H1 (cell line): ENCODE measurements at regions not wholly inside any gene's neighbourhood (a gene's known extent, or its start where the extent isn't known, plus 50 kb on each side); places are given as distances from the start of the nearest gene placed in this dataset.

Source experiments
- CTCF ChIA-PET: fragments of 300-600 bp; sonication (Branson Sonifier 250); formaldehyde crosslinking; loops from one replicate; lab custom pipeline; 2021; ENCODE audit not compliant: partially characterized antibody; lab: Charles Lee
- POLR2A ChIA-PET: fragments of 300-600 bp; sonication (Branson Sonifier 250); formaldehyde crosslinking; loops from one replicate; lab custom pipeline; 2021; ENCODE audit warnings: inconsistent platforms; ENCODE audit not compliant: partially characterized antibody; lab: Charles Lee
- DNase-seq, 2 experiments: peaks; one replicate each; pipeline versions ENCODE4 v3.0.0 to v3.0.0-alpha.2; 2010 to 2022; ENCODE audit warnings: low spot score in 2 of 2, low read depth in 1 of 2, mixed read lengths in 1 of 2
- FAIRE-seq: peaks from 2 replicates; lab custom pipeline; 2011; peaks lifted over from hg19 to GRCh38; lab: Jason Lieb, UNC
- H2AFZ ChIP-seq: 2 replicates; pipeline ENCODE4 v1.8.1; 2012; ENCODE audit warnings: low read length, inconsistent platforms
- H2AK5ac ChIP-seq: 2 replicates; pipeline ENCODE4 v1.6.1; 2013; ENCODE audit warnings: low read depth, low read length
- H2BK120ac ChIP-seq: replicated peaks from 2 replicates; pipeline ENCODE3; 2013; ENCODE audit warnings: low read depth, low read length, inconsistent platforms
- H2BK12ac ChIP-seq: 2 replicates; pipeline ENCODE4 v1.6.1; 2013; ENCODE audit warnings: low read depth, low read length
- H2BK15ac ChIP-seq: 2 replicates; pipeline ENCODE4 v1.6.1; 2013; ENCODE audit warnings: low read length
- H2BK20ac ChIP-seq: 2 replicates; pipeline ENCODE4 v1.6.1; 2013; ENCODE audit warnings: low read length
- H2BK5ac ChIP-seq: 2 replicates; pipeline ENCODE4 v1.6.1; 2013; ENCODE audit warnings: low read depth, low read length
- H3K14ac ChIP-seq: 2 replicates; pipeline ENCODE4 v1.6.1; 2013; ENCODE audit warnings: inconsistent platforms; ENCODE audit not compliant: insufficient read length
- H3K18ac ChIP-seq: 2 replicates; pipeline ENCODE4 v1.6.1; 2013; ENCODE audit warnings: low read length; ENCODE audit errors: extremely low read depth
- H3K23ac ChIP-seq: 2 replicates; pipeline ENCODE4 v1.6.1; 2013; ENCODE audit warnings: inconsistent platforms; ENCODE audit not compliant: insufficient read length
- H3K23me2 ChIP-seq: 2 replicates; pipeline ENCODE4 v1.6.1; 2013; ENCODE audit warnings: low read depth, low read length
- H3K27ac ChIP-seq: 2 replicates; pipeline ENCODE4 v1.6.1; 2011; ENCODE audit warnings: low read depth, low read length, inconsistent platforms
- H3K27me3 ChIP-seq, 4 experiments: replicated peaks in 1 of 4; 1 replicate in 1 of 4; 2 replicates in 3 of 4; pipeline versions ENCODE4 v1.6.1 to v1.8.1; 2011 to 2013; ENCODE audit warnings: low read length in 3 of 4, mild to moderate bottlenecking in 3 of 4, inconsistent platforms in 2 of 4, mixed read lengths in 2 of 4, moderate library complexity in 1 of 4; ENCODE audit not compliant: control insufficient read depth in 3 of 4, insufficient read depth in 3 of 4; ENCODE audit errors: extremely low read depth in 1 of 4
- H3K36me3 ChIP-seq, 4 experiments: 2 replicates each; pipeline versions ENCODE4 v1.6.1 to v1.8.1; 2011 to 2013; ENCODE audit warnings: mild to moderate bottlenecking in 4 of 4, low read length in 3 of 4, moderate library complexity in 2 of 4, control low read depth in 1 of 4, inconsistent platforms in 1 of 4; ENCODE audit not compliant: insufficient read depth in 4 of 4, control insufficient read depth in 2 of 4
- H3K4ac ChIP-seq: replicated peaks from 2 replicates; pipeline ENCODE3; 2013; ENCODE audit warnings: low read length, low read depth, mixed read lengths, inconsistent platforms; ENCODE audit not compliant: insufficient read length
- H3K4me1 ChIP-seq, 4 experiments: replicated peaks in 1 of 4; 1 replicate in 1 of 4; 2 replicates in 3 of 4; pipeline versions ENCODE4 v1.6.1 to v1.8.1; 2011 to 2013; ENCODE audit warnings: low read length in 3 of 4, inconsistent platforms in 2 of 4, mixed read lengths in 1 of 4; ENCODE audit not compliant: insufficient read depth in 4 of 4, control insufficient read depth in 3 of 4
- H3K4me2 ChIP-seq, 2 experiments: 2 replicates each; pipeline versions ENCODE4 v1.6.1 to v1.8.1; 2011 to 2013; ENCODE audit warnings: low read depth in 2 of 2, low read length in 2 of 2, control low read depth in 1 of 2, inconsistent platforms in 1 of 2, mild to moderate bottlenecking in 1 of 2; ENCODE audit not compliant: insufficient read depth in 1 of 2
- H3K4me3 ChIP-seq, 4 experiments: fragments of 200-600, 300-600 bp in 1 of 4; sonication (generic), shearing (Covaris generic), sonication (Bioruptor Twin) in 1 of 4; 2 replicates each; pipeline versions ENCODE4 v1.5.1 to v1.8.1; 2011 to 2016; ENCODE audit warnings: low read length in 4 of 4, low read depth in 3 of 4, control low read depth in 2 of 4, inconsistent platforms in 2 of 4, mild to moderate bottlenecking in 2 of 4, mixed read lengths in 1 of 4, moderate library complexity in 1 of 4; ENCODE audit not compliant: insufficient read depth in 2 of 4; ENCODE audit errors: extremely low read depth in 1 of 4
- H3K56ac ChIP-seq: replicated peaks from 2 replicates; pipeline ENCODE3; 2013; ENCODE audit warnings: low read depth, mild to moderate bottlenecking, mixed read lengths, low read length, inconsistent platforms; ENCODE audit not compliant: insufficient read length
- H3K79me1 ChIP-seq: 2 replicates; pipeline ENCODE4 v1.6.1; 2013; ENCODE audit warnings: low read depth, low read length, control low read depth
- H3K79me2 ChIP-seq, 2 experiments: 2 replicates each; pipeline versions ENCODE4 v1.6.1 to v1.8.1; 2012 to 2013; ENCODE audit warnings: low read length in 2 of 2, mild to moderate bottlenecking in 2 of 2, inconsistent platforms in 1 of 2; ENCODE audit not compliant: insufficient read depth in 2 of 2, control insufficient read depth in 1 of 2
- H3K9ac ChIP-seq, 4 experiments: replicated peaks in 1 of 4; 1 replicate in 1 of 4; 2 replicates in 3 of 4; pipeline versions ENCODE4 v1.6.1 to v1.8.1; 2011 to 2013; ENCODE audit warnings: low read depth in 3 of 4, low read length in 3 of 4, control low read depth in 2 of 4, mild to moderate bottlenecking in 2 of 4, moderate library complexity in 2 of 4, inconsistent platforms in 1 of 4; ENCODE audit errors: extremely low read depth in 1 of 4
- H3K9me3 ChIP-seq, 2 experiments: 2 replicates each; pipeline versions ENCODE4 v1.6.1 to v1.8.1; 2012 to 2013; ENCODE audit warnings: mild to moderate bottlenecking in 2 of 2, moderate library complexity in 2 of 2, control low read depth in 1 of 2, inconsistent platforms in 1 of 2, low read depth in 1 of 2, low read length in 1 of 2, mixed read lengths in 1 of 2; ENCODE audit not compliant: insufficient read depth in 2 of 2
- H4K20me1 ChIP-seq, 2 experiments: replicated peaks in 1 of 2; 2 replicates each; pipeline versions ENCODE3 to v1.8.1; 2011 to 2013; ENCODE audit warnings: inconsistent platforms in 2 of 2, low read length in 2 of 2, mild to moderate bottlenecking in 1 of 2; ENCODE audit not compliant: insufficient read depth in 2 of 2, control insufficient read depth in 1 of 2
- H4K5ac ChIP-seq: 2 replicates; pipeline ENCODE4 v1.6.1; 2013; ENCODE audit warnings: low read length, low read depth, mixed read lengths, inconsistent platforms; ENCODE audit not compliant: insufficient read length
- H4K8ac ChIP-seq: 2 replicates; pipeline ENCODE4 v1.8.0; 2013; ENCODE audit warnings: mild to moderate bottlenecking, moderate library complexity, low read length, inconsistent platforms; ENCODE audit not compliant: insufficient read depth; ENCODE audit errors: extremely low read depth
- H4K91ac ChIP-seq: replicated peaks from 2 replicates; pipeline ENCODE3; 2013; ENCODE audit warnings: low read length, mixed read lengths, inconsistent platforms; ENCODE audit not compliant: insufficient read length
- BRCA1 ChIP-seq: IDR thresholded peaks from 2 replicates; pipeline ENCODE4 v1.6.1; 2012; ENCODE audit warnings: low read depth, low read length, improper control_type of control experiment
- RNF2 ChIP-seq: fragments of 200-900, 300-1000 bp; sonication (generic); IDR thresholded peaks from 2 replicates; pipeline ENCODE4 v1.7.1; 2016; ENCODE audit warnings: borderline replicate concordance, low read depth, mild to moderate bottlenecking, antibody characterized with exemption, low read length; ENCODE audit not compliant: poor library complexity, severe bottlenecking; ENCODE audit errors: missing control alignments
- TBP ChIP-seq: IDR thresholded peaks from 2 replicates; pipeline ENCODE4 v1.6.1; 2011; ENCODE audit warnings: low read depth, low read length, improper control_type of control experiment
- whole genome bisulfite sequencing, 2 experiments: shearing (Covaris generic) in 1 of 2; methylation state at CpG; one replicate each; pipeline versions ENCODE4 v1.1.6 to v1.1.7; 2013 to 2015; ENCODE audit warnings: low lambda C conversion rate in 2 of 2, mixed read lengths in 2 of 2, inconsistent platforms in 1 of 2, low coverage in 1 of 2, missing lambda C conversion rate in 1 of 2; ENCODE audit not compliant: insufficient replicate concordance in 2 of 2, insufficient coverage in 1 of 2, insufficient read length in 1 of 2; ENCODE audit errors: extremely low coverage in 1 of 2, missing lambda C conversion rate in 1 of 2; 5-methylcytosine and 5-hydroxymethylcytosine counted together

DNA sequence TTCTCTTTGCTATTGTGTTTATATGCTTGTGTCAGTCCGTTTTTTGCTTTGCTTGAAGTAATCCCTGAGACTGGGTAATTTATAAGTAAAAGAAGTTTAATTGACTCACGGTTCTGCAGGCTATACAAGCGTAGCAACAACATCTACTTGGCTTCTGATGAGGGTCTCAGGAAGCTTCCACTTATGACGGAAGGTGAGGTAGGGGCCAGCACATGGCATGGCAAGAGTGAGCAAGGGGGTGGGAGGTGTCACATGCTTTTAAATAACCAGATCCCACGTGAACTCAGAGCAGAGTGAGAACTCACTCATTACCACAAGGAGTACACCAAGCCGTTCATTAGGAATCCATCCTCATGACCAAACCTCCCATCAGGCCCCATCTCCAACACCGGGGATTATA lies 540.3 kb downstream of the TDRD15 start:
- WGBS, 2 experiments, result 81% methylated on average over 7 of the region's 7 CpGs; no CpG with 5 or more reads in 1 of the 2 experiments
- no peak overlapping the region for H2BK20ac ChIP-seq
- H2AK5ac ChIP-seq, result no peak overlapping the region
- no peak overlapping the region for H4K8ac ChIP-seq
- H2BK12ac ChIP-seq, result no peak overlapping the region
- H3K14ac ChIP-seq, result no peak overlapping the region
- no peak overlapping the region for H4K91ac ChIP-seq
- H2BK15ac ChIP-seq, result no peak overlapping the region
- no peaks in the 10 kb centered on the region for H3K27me3 ChIP-seq
- no peak for TF ChIP-seq RNF2
- TF ChIP-seq TBP, result no peak
- no peak for TF ChIP-seq BRCA1
- TF ChIP-seq, all 59 proteins: peak for 0
- no peak for FAIRE-seq
- no peaks in the 10 kb centered on the region for H3K23me2 ChIP-seq
- no peak overlapping the region for H2BK120ac ChIP-seq
- no peak overlapping the region for H2BK5ac ChIP-seq
- H3K4me2 ChIP-seq, result no peak overlapping the region
- no peak overlapping the region for H3K18ac ChIP-seq
- H3K56ac ChIP-seq, result no peak overlapping the region
- no peak overlapping the region for H3K4ac ChIP-seq
- no peak overlapping the region for H3K27ac ChIP-seq
- H4K5ac ChIP-seq, result no peak overlapping the region
- H3K36me3 ChIP-seq, result no peaks in the 10 kb centered on the region
- no peak overlapping the region for H3K9ac ChIP-seq
- H3K79me1 ChIP-seq, result no peaks in the 10 kb centered on the region
- peaks cover 0 to 6% (median 0%) of the 10 kb centered on the region in 4 experiments; a peak in 2 of 7 replicates for H3K4me1 ChIP-seq
- no peaks in the 10 kb centered on the region for H3K9me3 ChIP-seq
- CTCF ChIA-PET, result no interaction called here
- no peak overlapping the region for H2AFZ ChIP-seq
- no peak for DNase-seq
- H3K79me2 ChIP-seq, result no peaks in the 10 kb centered on the region
- POLR2A ChIA-PET, result no interaction called here
- no peak overlapping the region for H3K23ac ChIP-seq
- H4K20me1 ChIP-seq, result no peaks in the 10 kb centered on the region
- H3K4me3 ChIP-seq, result no peak overlapping the region
